IMR-90 (cell line): ENCODE measurements at regions not wholly inside any gene's neighbourhood (a gene's known extent, or its start where the extent isn't known, plus 50 kb on each side); places are given as distances from the start of the nearest gene placed in this dataset.

ENCODE experiments used
- ATAC-seq: fragments of 200-7000 bp; cut with Tn5 transposase; 2 replicates; pipeline ENCODE4 v1.9.1; 2020; ENCODE audit warnings: low read depth, mild to moderate bottlenecking, moderate library complexity
- BruUV-seq: library from RNA; stranded (reverse); fragments of 400-500 nt; replicated peaks from 2 replicates; lab custom pipeline; 2021; lab: Mats Ljungman, UMichigan
- CTCF ChIA-PET: fragments of 300-600 bp; formaldehyde crosslinking; extraction: SDS; loops from one replicate; lab custom pipeline; 2021; ENCODE audit warnings: antibody characterized with exemption; lab: Yijun Ruan, JAX
- POLR2A ChIA-PET: fragments of 300-600 bp; sonication (Branson Sonifier 250); formaldehyde crosslinking; loops from one replicate; lab custom pipeline; 2022; ENCODE audit warnings: antibody characterized with exemption; ENCODE audit not compliant: unreplicated experiment; lab: Charles Lee
- DNase-seq: peaks from one replicate; pipeline ENCODE4 v3.0.0; 2013
- H2AFZ ChIP-seq: replicated peaks from 2 replicates; pipeline ENCODE3; 2013; ENCODE audit warnings: low read length, mild to moderate bottlenecking; ENCODE audit not compliant: poor library complexity
- H2AK5ac ChIP-seq: 2 replicates; pipeline ENCODE4 v1.6.1; 2013; ENCODE audit warnings: low read depth, low read length, inconsistent platforms
- H2AK9ac ChIP-seq: replicated peaks from 2 replicates; pipeline ENCODE3; 2013; ENCODE audit warnings: mild to moderate bottlenecking, low read depth, low read length, moderate library complexity; ENCODE audit not compliant: poor library complexity
- H2BK120ac ChIP-seq: 2 replicates; pipeline ENCODE4 v1.6.1; 2013; ENCODE audit warnings: low read depth, low read length, inconsistent platforms
- H2BK15ac ChIP-seq: 3 replicates; pipeline ENCODE4 v1.6.1; 2013; ENCODE audit warnings: low read depth, low read length, inconsistent platforms
- H2BK20ac ChIP-seq: 2 replicates; pipeline ENCODE4 v1.6.1; 2013; ENCODE audit warnings: low read depth, mild to moderate bottlenecking, inconsistent platforms, low read length, moderate library complexity
- H2BK5ac ChIP-seq: 2 replicates; pipeline ENCODE4 v1.6.1; 2013; ENCODE audit warnings: mild to moderate bottlenecking, low read depth, low read length, inconsistent platforms; ENCODE audit not compliant: poor library complexity, severe bottlenecking
- H3K14ac ChIP-seq: replicated peaks from 2 replicates; pipeline ENCODE4 v1.6.1; 2013; ENCODE audit warnings: low read depth, low read length, inconsistent platforms
- H3K18ac ChIP-seq: 2 replicates; pipeline ENCODE4 v1.6.1; 2013; ENCODE audit warnings: low read depth, low read length, control low read depth
- H3K23ac ChIP-seq: 2 replicates; pipeline ENCODE4 v1.6.1; 2013; ENCODE audit warnings: low read depth, low read length, inconsistent platforms
- H3K27ac ChIP-seq: 2 replicates; pipeline ENCODE4 v1.5.1; 2013; ENCODE audit warnings: mild to moderate bottlenecking, control low read depth, low read length; ENCODE audit not compliant: insufficient read depth
- H3K27me3 ChIP-seq: 2 replicates; pipeline ENCODE4 v1.6.1; 2013; ENCODE audit warnings: low read length; ENCODE audit not compliant: control insufficient read depth, insufficient read depth
- H3K36me3 ChIP-seq: 2 replicates; pipeline ENCODE4 v1.6.1; 2013; ENCODE audit warnings: low read length, mixed read lengths; ENCODE audit not compliant: control insufficient read depth, insufficient read depth
- H3K4ac ChIP-seq: 2 replicates; pipeline ENCODE4 v1.6.1; 2013; ENCODE audit warnings: low read depth, low read length, inconsistent platforms
- H3K4me1 ChIP-seq: 2 replicates; pipeline ENCODE4 v1.6.1; 2013; ENCODE audit warnings: low read length, mixed read lengths; ENCODE audit not compliant: control insufficient read depth, insufficient read depth
- H3K4me2 ChIP-seq: 2 replicates; pipeline ENCODE4 v1.6.1; 2013; ENCODE audit warnings: low read depth, mild to moderate bottlenecking, control low read depth, low read length, moderate library complexity
- H3K4me3 ChIP-seq: 2 replicates; pipeline ENCODE4 v1.5.1; 2013; ENCODE audit warnings: low read depth, mild to moderate bottlenecking, control low read depth, low read length, moderate library complexity; ENCODE audit not compliant: insufficient read depth
- H3K56ac ChIP-seq: 2 replicates; pipeline ENCODE4 v1.6.1; 2013; ENCODE audit warnings: low read length, inconsistent platforms; ENCODE audit not compliant: insufficient read depth; ENCODE audit errors: extremely low read depth
- H3K79me1 ChIP-seq, 2 experiments: 2 replicates each; pipeline ENCODE4 v1.6.1; 2013; ENCODE audit warnings: low read length in 2 of 2, inconsistent platforms in 1 of 2, low read depth in 1 of 2
- H3K9ac ChIP-seq: 2 replicates; pipeline ENCODE4 v1.6.1; 2013; ENCODE audit warnings: low read depth, low read length, control low read depth
- H3K9me1 ChIP-seq: 2 replicates; pipeline ENCODE4 v1.6.1; 2013; ENCODE audit warnings: low read length, inconsistent platforms; ENCODE audit not compliant: insufficient read depth
- H3K9me3 ChIP-seq: 2 replicates; pipeline ENCODE4 v1.6.1; 2013; ENCODE audit warnings: low read length; ENCODE audit not compliant: control insufficient read depth, insufficient read depth
- H4K20me1 ChIP-seq: 2 replicates; pipeline ENCODE4 v1.6.1; 2013; ENCODE audit warnings: low read length, inconsistent platforms; ENCODE audit not compliant: insufficient read depth
- H4K5ac ChIP-seq: 2 replicates; pipeline ENCODE4 v1.6.1; 2013; ENCODE audit warnings: mild to moderate bottlenecking, low read depth, low read length, control low read depth
- H4K8ac ChIP-seq, 2 experiments: 2 replicates each; pipeline ENCODE4 v1.6.1; 2013; ENCODE audit warnings: low read depth in 2 of 2, low read length in 2 of 2, control low read depth in 1 of 2, inconsistent platforms in 1 of 2
- H4K91ac ChIP-seq: 2 replicates; pipeline ENCODE4 v1.6.1; 2013; ENCODE audit warnings: low read depth, low read length, inconsistent platforms; ENCODE audit not compliant: insufficient read depth
- BHLHE40 ChIP-seq: fragments of 150-350 bp; IDR thresholded peaks from 2 replicates; pipeline ENCODE4 v1.6.1; 2016; ENCODE audit warnings: mild to moderate bottlenecking, low read depth, low read length
- CEBPB ChIP-seq: IDR thresholded peaks from 2 replicates; pipeline ENCODE4 v1.6.1; 2012; ENCODE audit warnings: low read depth, low read length, improper control_type of control experiment
- CHD1 ChIP-seq: IDR thresholded peaks from 2 replicates; pipeline ENCODE4 v1.6.1; 2012; ENCODE audit warnings: low read depth, low read length, improper control_type of control experiment
- FOS ChIP-seq: fragments of 150-350 bp; IDR thresholded peaks from 2 replicates; pipeline ENCODE4 v1.6.1; 2016; ENCODE audit warnings: low read depth, low read length
- MAZ ChIP-seq: IDR thresholded peaks from 2 replicates; pipeline ENCODE4 v1.6.1; 2012; ENCODE audit warnings: low read depth, mild to moderate bottlenecking, low read length, improper control_type of control experiment, moderate library complexity, borderline replicate concordance
- MXI1 ChIP-seq: IDR thresholded peaks from 2 replicates; pipeline ENCODE4 v1.6.1; 2012; ENCODE audit warnings: low read depth, mild to moderate bottlenecking, low read length, moderate library complexity, borderline replicate concordance
- NFE2L2 ChIP-seq: fragments of 150-350 bp; IDR thresholded peaks from 2 replicates; pipeline ENCODE4 v1.6.1; 2016; ENCODE audit warnings: low read depth, mild to moderate bottlenecking, low read length
- POLR2A ChIP-seq: IDR thresholded peaks from 2 replicates; pipeline ENCODE4 v1.6.1; 2012; ENCODE audit warnings: mild to moderate bottlenecking, low read depth, low read length
- RAD21 ChIP-seq: IDR thresholded peaks from 2 replicates; pipeline ENCODE4 v1.6.1; 2012; ENCODE audit warnings: low read length, improper control_type of control experiment
- RCOR1 ChIP-seq: IDR thresholded peaks from 2 replicates; pipeline ENCODE4 v1.6.1; 2012; ENCODE audit warnings: mild to moderate bottlenecking, low read length, improper control_type of control experiment; ENCODE audit not compliant: insufficient replicate concordance
- RFX5 ChIP-seq: IDR thresholded peaks from 2 replicates; pipeline ENCODE4 v1.8.0; 2012; ENCODE audit warnings: low read depth, mild to moderate bottlenecking, low read length, moderate library complexity
- SMC3 ChIP-seq: fragments of 150-350 bp; IDR thresholded peaks from 2 replicates; pipeline ENCODE4 v1.6.1; 2016; ENCODE audit warnings: low read depth, mild to moderate bottlenecking, antibody characterized with exemption, low read length, moderate library complexity
- WGBS, 2 experiments: methylation state at CpG; one replicate each; pipeline versions ENCODE4 v1.1.5 to v1.1.7; 2013; ENCODE audit warnings: missing lambda C conversion rate in 2 of 2; ENCODE audit not compliant: insufficient read length in 1 of 2; ENCODE audit errors: extremely low coverage in 2 of 2; 5-methylcytosine and 5-hydroxymethylcytosine counted together
- dilution Hi-C: fragments of 300-500 bp; cut with HindIII; formaldehyde crosslinking; loops from one replicate; pipeline ENCODE4 v1.14.3; 2018; ENCODE audit warnings: low sequenced_read_pairs; ENCODE audit not compliant: unreplicated experiment
- in situ Hi-C: fragments of 300-500 bp; cut with MboI; formaldehyde crosslinking; loops from 3 replicates; pipeline ENCODE4 v1.14.3; 2019; ENCODE audit warnings: low sequenced_read_pairs, inconsistent platforms, mixed read lengths
- intact Hi-C: fragments of 100-400 bp; cut with micrococcal nuclease; formaldehyde crosslinking; loops from 2 replicates; pipeline ENCODE4 v1.10.0; 2022
- TF ChIP-seq, protein P1 (sequence below): conservative IDR thresholded peaks from 2 replicates; pipeline ENCODE4 v1.5.1; 2012; ENCODE audit warnings: mild to moderate bottlenecking, low read depth, low read length, improper control_type of control experiment
- TF ChIP-seq, protein P2 (sequence below): fragments of 150-350 bp; IDR thresholded peaks from 2 replicates; pipeline ENCODE4 v1.6.1; 2016; ENCODE audit warnings: low read depth, mild to moderate bottlenecking, low read length, moderate library complexity, borderline replicate concordance

DNA sequence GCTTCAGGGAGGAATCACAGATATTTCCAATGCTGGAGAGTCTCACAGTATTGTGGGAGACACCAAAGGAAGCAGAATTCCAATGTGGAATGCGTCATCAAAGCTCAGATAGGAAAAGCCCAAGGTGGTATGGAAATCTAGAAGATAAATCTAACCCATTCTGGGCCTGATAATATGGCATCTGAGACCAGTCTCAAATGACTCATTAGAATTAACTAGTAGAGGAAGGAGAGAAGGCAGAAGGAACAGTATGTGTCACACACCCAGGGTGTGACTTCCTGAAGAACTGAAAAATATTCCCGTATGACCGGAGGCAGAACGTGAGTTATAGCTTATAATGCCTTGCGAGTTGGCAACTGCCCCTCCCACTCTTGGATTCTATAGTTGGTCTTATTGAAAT lies 499.2 kb downstream of the PLPP3 start:
- ChIA-PET POLR2A (no interaction called here), CTCF (interaction anchor here (0.6 kb wide), 1 partner anchor 35 kb away, joined by 3 read pairs; no protein-coding TSS in a partner anchor)
- no peaks in the 10 kb centered on the region for H3K9me3 ChIP-seq
- H4K5ac ChIP-seq, result no peak overlapping the region
- peak overlapping the region; percentile 12; the same call in 1 of the 2 replicates for H3K18ac ChIP-seq
- in situ Hi-C loops, result no loop called here
- WGBS, 2 experiments, result no CpG with 5 or more reads among the region's 5 CpGs
- H2BK15ac ChIP-seq, result no peak overlapping the region; the same call in 2 of the 3 replicates
- no peak for TF ChIP-seq CHD1
- no peak for TF ChIP-seq MAZ
- no peak for TF ChIP-seq RFX5
- TF ChIP-seq, protein P1, sequence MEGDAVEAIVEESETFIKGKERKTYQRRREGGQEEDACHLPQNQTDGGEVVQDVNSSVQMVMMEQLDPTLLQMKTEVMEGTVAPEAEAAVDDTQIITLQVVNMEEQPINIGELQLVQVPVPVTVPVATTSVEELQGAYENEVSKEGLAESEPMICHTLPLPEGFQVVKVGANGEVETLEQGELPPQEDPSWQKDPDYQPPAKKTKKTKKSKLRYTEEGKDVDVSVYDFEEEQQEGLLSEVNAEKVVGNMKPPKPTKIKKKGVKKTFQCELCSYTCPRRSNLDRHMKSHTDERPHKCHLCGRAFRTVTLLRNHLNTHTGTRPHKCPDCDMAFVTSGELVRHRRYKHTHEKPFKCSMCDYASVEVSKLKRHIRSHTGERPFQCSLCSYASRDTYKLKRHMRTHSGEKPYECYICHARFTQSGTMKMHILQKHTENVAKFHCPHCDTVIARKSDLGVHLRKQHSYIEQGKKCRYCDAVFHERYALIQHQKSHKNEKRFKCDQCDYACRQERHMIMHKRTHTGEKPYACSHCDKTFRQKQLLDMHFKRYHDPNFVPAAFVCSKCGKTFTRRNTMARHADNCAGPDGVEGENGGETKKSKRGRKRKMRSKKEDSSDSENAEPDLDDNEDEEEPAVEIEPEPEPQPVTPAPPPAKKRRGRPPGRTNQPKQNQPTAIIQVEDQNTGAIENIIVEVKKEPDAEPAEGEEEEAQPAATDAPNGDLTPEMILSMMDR, result no peak
- no peak for TF ChIP-seq RCOR1
- no peak for TF ChIP-seq POLR2A
- TF ChIP-seq, protein P2, sequence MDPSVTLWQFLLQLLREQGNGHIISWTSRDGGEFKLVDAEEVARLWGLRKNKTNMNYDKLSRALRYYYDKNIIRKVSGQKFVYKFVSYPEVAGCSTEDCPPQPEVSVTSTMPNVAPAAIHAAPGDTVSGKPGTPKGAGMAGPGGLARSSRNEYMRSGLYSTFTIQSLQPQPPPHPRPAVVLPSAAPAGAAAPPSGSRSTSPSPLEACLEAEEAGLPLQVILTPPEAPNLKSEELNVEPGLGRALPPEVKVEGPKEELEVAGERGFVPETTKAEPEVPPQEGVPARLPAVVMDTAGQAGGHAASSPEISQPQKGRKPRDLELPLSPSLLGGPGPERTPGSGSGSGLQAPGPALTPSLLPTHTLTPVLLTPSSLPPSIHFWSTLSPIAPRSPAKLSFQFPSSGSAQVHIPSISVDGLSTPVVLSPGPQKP, result no peak
- TF ChIP-seq NFE2L2, result no peak
- no peak for TF ChIP-seq BHLHE40
- TF ChIP-seq RAD21, result no peak
- no peak for TF ChIP-seq CEBPB
- TF ChIP-seq FOS, result no peak
- no peak for TF ChIP-seq SMC3
- no peak for TF ChIP-seq MXI1
- H3K36me3 ChIP-seq, result no peaks in the 10 kb centered on the region
- intact Hi-C loops, result no loop called here
- H3K9me1 ChIP-seq, result peaks cover 2% of the 10 kb centered on the region; the same call in 1 of the 2 replicates
- H3K4ac ChIP-seq, result peak overlapping the region; percentile 50; the same call in 1 of the 2 replicates
- H3K14ac ChIP-seq, result no peak overlapping the region
- ATAC-seq (no peak), DNase-seq (peak; percentile 24)
- H2BK120ac ChIP-seq, result peak overlapping the region; percentile 65; the same call in 1 of the 2 replicates
- no peak overlapping the region for H2AFZ ChIP-seq
- H2BK5ac ChIP-seq, result no peak overlapping the region
- no peak overlapping the region for H3K56ac ChIP-seq
- H3K79me1 ChIP-seq, result no peaks in the 10 kb centered on the region
- no peaks in the 10 kb centered on the region for H4K20me1 ChIP-seq
- no peaks in the 10 kb centered on the region for H3K27me3 ChIP-seq
- no peak overlapping the region for H4K8ac ChIP-seq
- H2BK20ac ChIP-seq, result peak overlapping the region; percentile 52; the same call in 1 of the 2 replicates
- no peak overlapping the region for H3K9ac ChIP-seq
- no peak overlapping the region for H3K27ac ChIP-seq
- no peak overlapping the region for H3K4me3 ChIP-seq
- no peak overlapping the region for H3K23ac ChIP-seq
- dilution Hi-C loops, result no loop called here
- no peak overlapping the region for H2AK9ac ChIP-seq
- peaks cover 4% of the 10 kb centered on the region for H3K4me1 ChIP-seq
- no peak overlapping the region for H3K4me2 ChIP-seq
- H2AK5ac ChIP-seq, result peak overlapping the region; percentile 26; the same call in 1 of the 2 replicates
- BruUV-seq, result no TSS peak
- no peak overlapping the region for H4K91ac ChIP-seq
